HG02981 (cell line): ENCODE measurements at regions not wholly inside any gene's neighbourhood (a gene's known extent, or its start where the extent isn't known, plus 50 kb on each side); places are given as distances from the start of the nearest gene placed in this dataset.
"Not testable (repeated sequence)": the region's sequence is repeated elsewhere in the genome, so short reads cannot be mapped to it uniquely, and the experiment has no call there.

Experiments
- ATAC-seq: cut with Tn5 transposase; IDR thresholded peaks from one replicate; pipeline ENCODE4 v1.9.1; 2021; ENCODE audit warnings: mild to moderate bottlenecking, moderate library complexity; ENCODE audit not compliant: unreplicated experiment

DNA sequence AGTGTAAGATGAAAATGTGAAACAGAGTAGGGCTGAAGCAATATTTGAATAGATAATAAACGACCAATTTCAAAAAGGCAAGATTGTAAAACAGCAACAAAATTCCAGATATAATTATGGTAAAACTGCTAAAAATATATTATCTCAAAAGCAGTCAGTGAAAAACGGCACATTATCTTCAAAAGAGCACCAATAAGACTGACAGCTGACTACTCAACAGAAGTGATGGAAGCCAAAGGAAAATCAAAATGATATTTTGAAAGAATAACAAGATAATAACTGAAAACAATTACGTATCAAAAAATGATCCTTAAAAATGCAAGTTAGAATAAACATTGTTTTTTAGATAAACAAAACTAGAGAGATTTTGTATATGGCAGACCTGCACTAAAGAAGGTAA is 920.6 kb upstream of the FAM98A start:
- no peak for ATAC-seq

DNA sequence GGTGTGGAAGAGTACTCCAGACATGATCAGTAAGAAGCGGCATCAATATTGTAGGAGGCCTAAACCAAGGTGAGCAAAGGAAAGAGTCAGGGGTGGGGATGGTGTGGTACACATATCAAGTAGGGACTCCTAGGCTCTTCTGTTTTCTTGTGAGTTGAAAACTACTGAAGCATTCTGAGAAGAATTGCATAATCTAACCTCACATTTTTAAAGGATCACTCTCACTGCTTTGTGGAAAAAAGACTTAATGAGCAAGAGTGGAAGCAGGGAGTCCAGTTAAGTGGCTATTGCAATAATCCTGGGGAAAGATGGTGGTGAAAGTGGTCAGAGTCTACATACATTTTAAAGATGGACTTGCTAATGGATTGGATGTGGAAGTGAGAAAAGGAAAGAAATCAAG is 899.5 kb upstream of the FAM98A start:
- no peak for ATAC-seq

DNA sequence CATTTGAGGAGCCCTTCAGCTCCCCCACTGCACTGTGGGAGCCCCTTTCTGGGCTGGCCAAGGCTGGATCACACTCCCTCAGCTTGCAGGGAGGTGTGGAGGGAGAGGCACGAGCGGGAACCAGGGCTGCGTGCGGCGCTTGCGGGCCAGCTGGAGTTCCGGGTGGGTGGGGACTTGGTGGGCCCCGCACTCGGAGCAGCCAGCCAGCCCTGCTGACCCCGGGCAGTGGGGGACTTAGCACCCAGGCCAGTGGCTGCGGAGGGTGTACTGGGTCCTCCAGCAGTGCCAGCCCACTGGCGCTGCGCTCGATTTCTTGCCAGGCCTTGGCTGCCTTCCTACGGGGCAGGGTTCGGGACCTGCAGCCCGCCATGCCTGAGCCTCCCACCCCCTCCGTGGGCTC is 895.1 kb upstream of the FAM98A start:
- ATAC-seq: not testable (repeated sequence)

DNA sequence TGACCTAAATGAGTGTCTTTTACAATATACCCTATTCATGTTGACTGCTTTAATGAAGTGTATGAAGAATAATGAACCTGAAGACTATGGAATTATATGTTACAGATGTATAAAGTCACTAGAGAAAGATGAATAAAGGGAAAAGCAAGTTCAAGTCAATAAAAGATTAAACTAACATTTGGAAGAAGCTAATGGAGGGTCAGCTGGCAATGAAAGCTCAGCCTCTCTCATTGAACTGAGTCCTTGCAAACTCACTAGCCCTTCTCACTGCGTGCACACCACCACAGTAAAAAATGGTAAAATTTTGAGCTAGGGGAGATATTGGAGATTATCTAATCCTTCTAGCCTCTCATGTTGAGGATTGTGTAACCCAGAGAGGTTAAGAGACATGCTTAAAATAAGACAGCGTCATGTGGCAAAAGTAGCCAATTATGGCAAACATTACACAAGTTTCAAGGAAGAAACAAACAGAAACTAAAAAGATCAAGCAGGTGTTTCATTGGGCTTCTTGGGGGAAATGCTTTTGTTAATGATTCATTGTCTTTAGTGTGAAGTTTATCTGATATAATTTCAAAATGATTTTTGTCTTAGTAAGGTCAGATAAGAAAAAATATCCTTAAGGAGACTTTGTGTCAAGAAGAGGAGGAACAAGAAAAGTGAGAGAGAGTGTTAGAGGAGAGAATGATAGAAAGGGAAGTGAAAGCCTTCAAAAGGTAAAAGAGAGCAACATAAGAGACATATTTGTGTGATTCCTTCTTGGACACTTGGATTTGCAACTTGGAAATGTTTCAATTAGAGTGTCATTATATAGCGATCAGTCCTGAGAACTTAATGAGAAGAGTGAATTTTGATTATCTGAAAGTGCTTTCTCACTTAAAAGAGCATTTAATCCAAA is 893.7 kb upstream of the FAM98A start:
- no peak for ATAC-seq

DNA sequence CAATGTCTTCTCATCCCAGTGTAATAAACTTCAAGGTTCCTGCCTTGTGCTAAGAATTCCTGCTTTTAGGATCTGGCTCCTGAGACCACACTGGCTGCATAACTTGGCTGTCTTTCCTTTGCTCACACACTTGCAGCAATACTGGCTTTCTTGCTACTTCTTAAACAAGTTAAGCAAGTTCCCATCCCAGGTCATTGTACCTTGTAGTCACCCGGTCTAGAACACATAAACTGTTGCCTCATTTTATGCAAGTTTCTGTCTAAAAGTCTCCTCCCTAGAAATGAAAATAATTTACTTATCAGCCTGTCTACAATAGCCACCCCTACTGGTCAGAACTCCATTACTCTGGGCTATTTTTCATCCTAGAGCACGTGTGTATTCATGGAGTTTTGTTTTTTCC is 887.9 kb upstream of the FAM98A start:
- ATAC-seq: no peak

DNA sequence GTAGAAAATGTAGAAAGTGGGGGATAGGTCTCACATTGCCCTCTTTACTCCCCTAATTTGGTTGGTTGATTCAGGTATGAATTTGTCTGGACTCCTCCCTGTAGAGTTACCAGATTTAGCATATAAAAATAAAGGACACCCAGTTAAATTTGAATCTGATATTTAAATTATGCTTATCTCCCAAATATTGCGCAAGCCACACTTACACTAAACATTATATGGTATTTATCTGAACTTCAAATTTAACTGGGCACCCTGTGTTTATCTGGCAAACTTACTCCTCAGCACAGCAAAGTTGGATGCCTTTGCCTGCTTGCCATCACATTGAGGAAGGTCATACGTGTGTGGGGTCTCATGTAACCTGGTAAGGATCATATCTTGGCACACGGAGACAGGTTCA is 882.4 kb upstream of the FAM98A start:
- no peak for ATAC-seq

DNA sequence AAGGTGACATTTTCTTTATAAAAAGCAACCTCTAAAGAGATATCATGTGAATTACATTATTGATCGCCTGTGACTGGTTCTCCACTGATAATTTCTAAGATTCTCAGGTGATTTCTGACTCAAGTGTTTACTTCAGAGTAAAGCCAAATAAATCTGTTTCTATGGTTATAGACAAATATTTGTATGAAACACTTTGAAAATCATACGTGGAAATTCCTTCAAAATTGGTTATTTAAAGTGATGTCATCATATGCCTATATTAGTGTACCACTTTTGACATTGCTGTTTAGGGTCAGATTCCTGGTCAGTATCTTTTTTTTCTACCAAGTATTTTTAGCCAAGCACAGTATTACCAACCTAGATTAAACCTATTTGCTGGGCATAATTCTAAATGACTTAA is 881.3 kb upstream of the FAM98A start:
- ATAC-seq: no peak

DNA sequence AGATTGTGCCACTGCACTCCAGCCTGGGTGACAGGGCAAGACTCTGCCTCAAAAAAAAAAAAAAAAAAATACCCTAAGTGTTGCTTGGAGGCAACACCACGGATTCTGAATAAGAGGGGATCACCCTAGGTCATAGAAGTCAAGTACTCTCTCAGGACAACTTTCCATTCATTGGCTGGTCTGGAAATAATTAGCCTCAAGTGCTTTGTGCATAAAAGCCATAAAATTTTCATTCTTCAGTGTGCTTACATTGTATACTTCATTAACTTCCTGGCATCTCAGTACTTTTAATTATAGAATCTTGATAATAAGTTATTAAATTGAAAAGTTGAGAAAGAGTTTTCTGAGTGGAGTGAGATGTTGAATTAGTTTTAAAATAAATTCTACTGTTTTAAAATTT is 876.1 kb upstream of the FAM98A start:
- no peak for ATAC-seq

DNA sequence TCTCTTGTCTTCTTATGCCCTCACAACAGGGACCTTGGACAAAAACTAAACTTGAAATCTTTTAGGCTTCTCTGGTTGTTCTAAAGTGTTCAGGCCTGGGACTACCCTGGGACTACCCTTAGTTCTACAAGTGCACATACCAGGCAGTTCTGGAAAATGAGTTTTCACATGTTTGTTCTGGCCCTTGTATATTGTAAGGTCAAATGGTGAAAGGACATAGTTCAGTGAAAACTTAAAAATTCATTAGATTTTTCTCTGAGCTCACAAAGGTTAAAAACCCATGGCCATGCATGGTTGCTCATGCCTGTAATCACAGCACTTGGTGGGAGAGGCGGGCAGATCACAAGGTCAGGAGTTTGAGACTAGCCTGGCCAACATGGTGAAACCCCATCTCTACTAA is 875.5 kb upstream of the FAM98A start:
- ATAC-seq: no peak

DNA sequence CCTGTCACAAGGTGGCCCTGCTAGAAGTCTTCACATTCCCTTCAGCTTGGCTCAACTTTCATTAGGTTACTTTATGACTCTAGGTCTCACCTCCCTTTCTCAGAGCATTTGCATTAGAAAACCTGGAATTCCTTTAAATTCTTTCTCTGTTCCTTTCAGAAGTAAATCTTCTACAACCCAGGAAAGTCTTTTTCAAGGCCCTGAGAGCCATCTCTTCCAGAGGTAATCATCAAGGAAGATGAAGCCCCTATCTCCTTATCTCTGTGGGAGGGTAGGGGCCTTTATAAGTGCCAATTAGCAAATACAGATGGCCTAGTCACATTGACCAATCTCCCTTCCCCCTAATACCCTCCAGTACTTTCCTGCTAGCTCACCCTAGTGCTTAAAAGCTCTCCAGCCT is 848.0 kb upstream of the FAM98A start:
- no peak for ATAC-seq

DNA sequence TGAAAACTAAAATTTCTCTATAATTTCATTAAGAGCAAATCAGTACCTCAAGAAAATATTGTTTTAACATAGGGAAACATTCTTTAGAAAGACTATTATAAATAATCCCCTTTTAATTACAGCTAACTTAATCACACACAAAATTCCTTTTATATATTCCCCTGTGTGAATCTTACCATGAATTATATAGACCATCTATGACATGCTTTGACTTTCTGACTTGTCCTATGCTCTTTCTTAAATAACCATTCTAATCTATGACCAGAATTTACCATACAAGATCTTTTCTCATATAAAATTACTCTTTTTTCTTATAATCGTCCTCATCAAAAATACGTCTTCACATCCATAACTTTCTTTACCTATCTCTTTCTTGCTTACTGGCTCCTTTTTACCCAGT is 824.2 kb upstream of the FAM98A start:
- no peak for ATAC-seq

DNA sequence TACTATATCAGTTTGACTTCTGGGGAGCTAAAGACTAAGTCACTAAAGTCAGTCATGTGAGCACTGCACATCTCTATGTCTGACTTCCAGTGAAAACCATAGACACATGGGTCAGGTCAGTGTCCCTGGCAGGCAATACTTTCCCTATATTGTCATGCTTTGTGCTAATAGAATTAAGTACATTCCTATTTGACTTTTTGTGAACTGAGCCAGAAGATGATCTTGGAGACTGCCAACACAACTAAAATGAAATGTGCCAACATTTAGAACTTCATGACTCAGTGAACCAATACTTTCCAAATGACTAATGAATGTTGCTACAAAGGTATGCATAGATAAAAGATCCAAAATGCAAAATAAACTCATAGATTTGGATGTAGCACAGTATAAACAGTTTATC is 820.8 kb upstream of the FAM98A start:
- ATAC-seq: no peak

DNA sequence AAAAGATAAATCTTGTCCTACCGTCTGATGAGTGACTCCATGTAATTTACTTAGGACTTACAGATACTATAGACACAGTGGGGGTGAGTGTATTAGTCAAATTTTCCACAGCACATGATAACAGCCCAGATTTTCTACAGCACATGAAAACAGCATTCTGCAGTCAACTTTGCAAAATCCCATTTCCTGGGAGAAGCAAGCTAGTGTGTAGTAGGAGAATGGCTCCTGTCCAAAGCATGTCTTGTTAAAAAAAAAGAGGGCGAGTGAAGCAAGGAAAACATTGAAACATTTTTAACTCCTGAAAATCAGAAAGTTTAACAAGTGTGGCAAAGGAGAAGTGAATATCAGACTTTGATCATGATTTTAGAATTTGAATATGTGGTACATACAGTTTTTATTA is 817.8 kb upstream of the FAM98A start:
- ATAC-seq: no peak

DNA sequence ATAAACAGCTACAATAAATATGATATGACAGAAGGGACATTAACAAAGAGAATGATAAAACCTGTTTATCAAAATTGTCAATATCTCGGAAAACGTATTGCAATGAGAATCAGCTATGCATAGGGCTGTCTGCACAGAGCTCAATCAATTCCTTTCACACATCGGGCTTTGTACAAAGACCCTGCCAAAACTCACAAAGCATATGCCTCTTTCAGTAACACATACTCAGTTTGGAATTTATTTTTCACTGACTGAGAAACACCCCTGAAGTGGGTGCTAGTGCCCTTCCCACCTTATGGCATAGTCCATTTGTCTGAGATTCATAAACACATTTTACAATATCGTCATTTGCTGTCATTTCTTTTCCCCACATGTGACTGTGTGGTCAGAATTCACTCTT is 815.8 kb upstream of the FAM98A start:
- ATAC-seq: no peak

DNA sequence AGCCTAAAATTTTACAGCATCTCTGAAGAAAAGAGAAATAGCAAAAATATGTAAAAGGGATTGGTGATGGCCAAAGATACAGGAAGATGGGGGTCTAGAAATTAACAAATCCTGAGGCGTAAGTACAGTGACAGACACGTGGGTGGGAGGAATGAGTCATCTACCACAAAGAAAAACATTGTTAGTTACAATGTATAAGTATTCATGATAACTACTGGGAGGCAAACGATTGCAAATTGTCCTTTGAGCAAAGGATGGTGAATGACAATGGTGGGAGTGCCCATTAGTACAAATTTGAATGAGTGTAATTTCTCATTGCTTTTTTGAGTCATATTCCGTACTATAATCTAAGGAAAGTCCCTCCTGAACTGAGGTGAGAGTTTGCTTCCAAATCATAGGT is 809.0 kb upstream of the FAM98A start:
- no peak for ATAC-seq

DNA sequence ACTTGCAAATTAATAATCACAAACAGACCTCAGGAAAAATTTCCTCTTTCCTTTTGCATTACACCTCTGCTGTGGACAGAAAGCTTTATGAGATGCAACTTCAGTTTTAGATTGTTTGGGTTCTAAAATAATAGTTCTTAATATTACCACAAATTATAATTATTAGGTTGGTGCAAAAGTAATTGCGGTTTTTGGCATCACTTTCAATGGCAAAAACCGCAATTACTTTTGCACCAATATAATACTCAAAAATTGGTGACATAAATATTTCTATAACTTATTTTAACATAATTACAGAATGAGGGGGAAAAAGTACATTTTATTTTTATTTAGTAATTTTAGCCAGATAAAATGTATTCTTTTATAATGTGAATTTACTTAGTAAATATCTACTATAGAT is 804.4 kb upstream of the FAM98A start:
- ATAC-seq: no peak

DNA sequence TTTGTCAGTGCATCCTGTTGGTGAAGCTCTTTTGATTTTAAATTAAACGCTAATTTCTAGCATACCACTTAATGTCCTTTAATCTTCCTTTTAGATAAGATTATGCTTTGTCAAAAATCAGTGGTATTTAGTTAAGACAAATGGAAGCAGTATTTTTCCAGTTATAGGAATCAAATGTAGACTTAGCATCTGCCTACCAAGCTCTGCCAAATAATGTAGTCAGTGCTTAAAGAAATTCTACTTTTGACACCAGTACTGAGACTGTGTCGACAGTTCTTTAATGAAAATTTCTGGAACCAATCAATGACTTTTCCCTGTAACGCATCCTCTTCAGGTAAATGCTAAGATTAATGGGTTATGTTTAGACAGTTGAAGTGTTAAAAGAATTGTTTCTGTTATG is 803.3 kb upstream of the FAM98A start:
- ATAC-seq: no peak

DNA sequence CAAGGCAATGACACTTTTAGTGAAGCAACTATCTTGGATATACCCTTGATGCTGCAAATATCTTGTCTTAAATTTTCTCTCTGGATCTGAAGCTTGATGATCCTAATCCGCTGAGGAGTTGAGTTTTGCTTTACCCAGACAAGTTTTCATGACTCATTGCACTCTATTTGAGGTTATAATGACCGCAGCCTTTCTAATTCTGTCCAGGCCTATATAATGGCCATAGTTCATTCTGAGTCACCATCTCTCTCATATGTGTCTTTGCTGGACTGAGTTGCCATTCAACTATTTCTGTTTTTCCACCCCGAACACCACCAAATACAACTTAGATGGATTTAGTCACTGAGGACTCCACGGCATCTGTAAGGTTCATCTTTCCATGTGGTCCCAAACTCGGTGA is 802.1 kb upstream of the FAM98A start:
- no peak for ATAC-seq

DNA sequence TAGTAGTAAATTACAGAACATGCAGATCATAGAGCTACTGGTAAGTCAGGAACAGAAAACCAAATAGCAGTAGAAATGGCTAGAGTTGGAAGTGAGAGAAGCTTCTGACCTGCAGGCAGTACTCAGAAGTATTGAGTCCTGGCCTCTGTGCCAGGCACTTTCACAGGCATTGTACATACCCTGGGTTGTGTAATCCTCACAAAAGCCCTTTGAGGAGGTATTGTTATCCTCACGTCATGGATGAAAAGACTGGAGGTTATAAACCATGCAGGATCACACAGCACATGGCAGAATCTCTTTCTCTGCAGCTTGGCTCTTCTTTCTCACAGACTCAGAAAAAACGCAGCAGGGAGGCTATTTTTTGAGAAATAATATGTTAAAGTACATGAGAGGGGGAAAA is 789.3 kb upstream of the FAM98A start:
- ATAC-seq: no peak

DNA sequence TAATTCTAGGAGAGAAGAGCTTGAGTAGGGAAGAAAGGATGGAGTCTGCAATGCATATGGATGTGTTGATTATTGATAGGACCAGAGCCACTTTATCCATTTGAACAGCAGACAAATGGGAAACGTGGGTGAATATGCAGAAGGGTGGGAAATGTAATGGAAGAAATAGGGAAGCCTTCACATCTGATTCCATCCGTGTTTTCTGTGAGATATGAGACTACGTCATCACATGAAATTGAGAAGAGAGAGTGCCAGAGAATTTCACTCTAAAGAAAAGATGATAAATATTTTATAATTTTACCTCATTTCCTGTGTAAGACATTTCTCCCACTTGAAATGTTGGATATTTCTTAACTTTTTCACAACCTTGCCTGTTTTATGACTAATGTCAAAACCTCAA is 788.4 kb upstream of the FAM98A start:
- ATAC-seq: no peak

DNA sequence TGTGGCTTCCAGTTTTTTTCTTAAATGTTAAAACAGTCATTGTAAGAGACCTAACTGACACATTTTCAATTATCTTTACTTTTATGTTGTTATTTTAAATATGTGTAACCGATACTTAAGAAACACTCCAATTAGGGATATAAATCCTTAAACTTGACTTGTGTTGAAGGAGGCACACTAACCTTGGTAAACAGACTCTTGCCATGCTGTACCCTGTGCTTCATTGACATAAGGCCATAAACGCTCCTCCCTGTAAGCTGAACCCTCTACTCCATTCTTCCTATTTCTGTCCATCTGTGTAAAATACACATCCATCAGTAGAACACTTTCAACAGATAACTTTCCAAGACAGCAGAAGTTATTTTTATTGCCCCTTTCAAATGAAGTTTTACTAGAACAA is 780.5 kb upstream of the FAM98A start:
- ATAC-seq: no peak

DNA sequence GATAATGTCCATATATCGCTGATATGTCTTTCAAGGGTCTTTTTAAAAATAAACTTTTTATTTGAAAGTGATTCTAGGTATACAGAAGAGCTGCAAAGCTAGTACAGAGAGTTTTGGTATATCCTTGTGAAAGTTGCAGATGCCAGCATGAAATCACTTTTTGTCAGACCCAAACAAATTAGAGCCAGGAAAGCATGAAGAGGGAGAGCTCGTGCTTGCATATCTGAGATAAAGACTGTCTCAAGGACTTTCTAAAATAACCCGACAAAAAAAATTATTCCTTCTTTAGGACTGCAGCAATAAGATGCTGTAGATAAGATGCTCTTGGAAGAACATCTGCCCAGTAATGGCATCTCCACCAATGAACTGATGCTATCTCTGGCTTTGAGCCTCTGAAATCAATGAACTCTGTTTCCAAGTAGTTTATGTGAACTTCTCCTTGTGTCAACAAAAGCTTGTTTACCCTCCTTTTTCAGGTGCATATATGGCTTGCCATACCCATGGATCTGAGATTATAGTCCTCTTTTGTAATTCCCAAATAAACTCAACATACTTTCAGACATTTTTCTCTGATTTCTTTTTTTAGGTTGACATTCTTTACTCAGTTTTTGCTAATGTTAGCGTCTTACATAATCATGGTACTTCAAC is 774.6 kb upstream of the FAM98A start:
- ATAC-seq: no peak

DNA sequence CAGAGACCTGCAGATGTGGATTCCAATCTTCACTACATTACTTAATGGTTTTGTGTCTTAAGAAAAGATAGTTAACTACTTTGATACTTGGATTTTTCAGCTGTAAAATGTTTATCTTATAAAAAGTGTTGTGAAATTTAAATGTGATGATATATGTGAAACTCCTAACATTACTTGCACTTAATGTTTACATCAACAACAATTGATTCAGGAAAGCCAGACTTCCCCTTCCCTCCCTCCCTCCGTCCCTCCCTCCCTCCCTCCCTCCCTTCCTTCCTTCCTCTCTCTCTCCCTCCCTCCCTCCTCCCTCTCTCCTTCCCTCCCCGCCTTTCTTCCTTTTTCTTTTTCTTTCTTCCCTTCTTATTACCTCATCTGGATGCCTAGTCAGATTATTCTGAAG is 773.9 kb upstream of the FAM98A start:
- no peak for ATAC-seq
